Activated naive CD4-positive, alpha-beta T cell treated with anti-CD3 and anti-CD28 coated beads, Interleukin-2, amount 10 ng/mL, durations not matched to agents 7 days and 5 days (primary cell): ENCODE measurements at regions not wholly inside any gene's neighbourhood (a gene's known extent, or its start where the extent isn't known, plus 50 kb on each side); places are given as distances from the start of the nearest gene placed in this dataset.

Experiments
- CTCF ChIA-PET: fragments of 350-600 bp; sonication (Branson Sonifier 250); formaldehyde crosslinking; loops from one replicate; lab custom pipeline; 2021; ENCODE audit warnings: antibody characterized with exemption; lab: Charles Lee
- DNase-seq: peaks from one replicate; pipeline ENCODE4 v3.0.0-alpha.2; 2020
- H3K27ac Mint-ChIP-seq: one replicate; pipeline ENCODE4 v1.8.0; 2021; ENCODE audit warnings: mild to moderate bottlenecking, moderate library complexity, mixed read lengths
- H3K27me3 Mint-ChIP-seq: one replicate; pipeline ENCODE4 v1.8.0; 2021; ENCODE audit warnings: mild to moderate bottlenecking, mixed read lengths
- H3K36me3 Mint-ChIP-seq: one replicate; pipeline ENCODE4 v1.8.0; 2021; ENCODE audit warnings: mixed read lengths
- H3K4me1 Mint-ChIP-seq: one replicate; pipeline ENCODE4 v1.8.0; 2021; ENCODE audit warnings: mixed read lengths
- H3K4me3 Mint-ChIP-seq: one replicate; pipeline ENCODE4 v1.8.0; 2021; ENCODE audit warnings: mild to moderate bottlenecking, moderate library complexity, mixed read lengths
- H3K9me3 Mint-ChIP-seq: one replicate; pipeline ENCODE4 v1.8.0; 2021; ENCODE audit warnings: mixed read lengths

DNA sequence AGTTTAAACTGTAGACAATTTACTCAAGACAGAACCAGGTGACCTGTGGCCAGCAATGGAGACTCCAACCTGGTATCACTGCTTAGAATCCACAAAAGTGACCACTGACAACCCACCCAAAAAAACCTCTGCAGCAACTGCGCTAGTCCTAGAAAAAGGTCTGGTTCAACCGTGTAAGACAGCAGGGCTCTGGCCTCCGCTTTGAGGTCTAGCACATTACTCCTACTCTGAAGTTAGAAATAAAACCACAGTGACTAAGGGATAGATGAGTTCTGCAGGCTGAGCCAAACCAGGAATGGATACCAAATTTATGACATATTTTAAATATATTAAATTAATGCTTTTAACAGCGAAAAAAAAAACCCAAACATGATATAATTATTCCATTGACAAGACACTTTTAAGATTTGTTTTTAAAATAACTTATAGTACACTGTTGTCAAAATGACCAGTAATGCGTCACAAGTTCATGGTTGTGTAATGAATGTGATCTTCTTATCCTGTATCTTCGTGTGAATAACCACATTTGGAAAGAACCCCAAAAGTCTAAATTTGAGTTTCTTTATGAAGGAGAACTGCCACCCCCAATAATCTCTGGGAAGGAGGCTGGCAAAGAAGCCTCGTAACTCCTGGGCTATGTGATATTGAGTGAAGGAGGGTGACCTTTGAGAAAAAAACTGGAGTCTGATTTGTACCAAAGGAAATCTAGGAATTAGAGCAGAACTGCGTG is 101.9 kb upstream of the SLC44A1 start:
- Mint-ChIP-seq H3K4me1 (peaks cover 6% of the 10 kb centered on the region), H3K9me3 (no peaks in the 10 kb centered on the region)

GRCh38 chr9:105143136-105143430 is 101.4 kb upstream of the SLC44A1 start:
- DNase-seq: no peak
- H3K27ac Mint-ChIP-seq: no peak overlapping the region
- no peaks in the 10 kb centered on the region for H3K36me3 Mint-ChIP-seq
- H3K9me3 Mint-ChIP-seq: no peaks in the 10 kb centered on the region
- peaks cover 6% of the 10 kb centered on the region for H3K4me1 Mint-ChIP-seq
- H3K27me3 Mint-ChIP-seq: peaks cover 43% of the 10 kb centered on the region
- CTCF ChIA-PET: no interaction called here
- H3K4me3 Mint-ChIP-seq: no peak overlapping the region

More for the DNA sequence above, 101.9 kb upstream of the SLC44A1 start:
- CTCF ChIA-PET: no interaction called here
- Mint-ChIP-seq H3K36me3 (no peaks in the 10 kb centered on the region), H3K27me3 (peaks cover 43% of the 10 kb centered on the region), H3K27ac (no peak overlapping the region), H3K4me3 (no peak overlapping the region)
- DNase-seq: no peak

DNA sequence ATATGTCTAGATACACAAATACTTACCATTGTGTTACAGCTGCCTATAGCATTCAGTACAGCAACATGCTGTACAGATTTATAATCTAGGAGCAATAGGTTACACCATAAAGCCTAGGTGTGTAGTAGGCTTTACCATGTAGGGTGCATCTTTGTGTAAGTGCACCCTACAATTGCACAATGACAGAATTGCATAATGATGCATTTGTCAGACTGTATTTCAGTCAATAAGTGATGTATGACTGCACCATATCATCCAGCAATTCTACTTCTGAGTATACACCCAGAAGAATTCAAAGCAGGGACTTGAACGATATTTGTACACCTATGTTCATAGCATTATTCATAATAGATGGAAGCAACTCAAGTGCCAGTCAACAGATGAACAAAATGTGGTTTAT is 100.4 kb upstream of the SLC44A1 start:
- no peak for DNase-seq
- Mint-ChIP-seq H3K27ac (no peak overlapping the region), H3K36me3 (no peaks in the 10 kb centered on the region), H3K4me3 (no peak overlapping the region), H3K4me1 (peaks cover 6% of the 10 kb centered on the region), H3K27me3 (peaks cover 43% of the 10 kb centered on the region), H3K9me3 (no peaks in the 10 kb centered on the region)
- CTCF ChIA-PET: no interaction called here

- H3K4me3 Mint-ChIP-seq: no peak overlapping the region
- H3K27me3 Mint-ChIP-seq: peaks cover 45% of the 10 kb centered on the region
- no peaks in the 10 kb centered on the region for H3K36me3 Mint-ChIP-seq
- no peaks in the 10 kb centered on the region for H3K9me3 Mint-ChIP-seq
- H3K4me1 Mint-ChIP-seq: peaks cover 2% of the 10 kb centered on the region
- H3K27ac Mint-ChIP-seq: no peak overlapping the region
- no peak for DNase-seq
- CTCF ChIA-PET: no interaction called here
These were observed 99.6 kb upstream of the SLC44A1 start for GRCh38 chr9:105144841-105145240.

- Mint-ChIP-seq H3K9me3 (no peaks in the 10 kb centered on the region), H3K27me3 (peaks cover 34% of the 10 kb centered on the region), H3K27ac (no peak overlapping the region), H3K4me3 (no peak overlapping the region), H3K36me3 (no peaks in the 10 kb centered on the region), H3K4me1 (peaks cover 2% of the 10 kb centered on the region)
- CTCF ChIA-PET: no interaction called here
- no peak for DNase-seq
These were observed 97.8 kb upstream of the SLC44A1 start for GRCh38 chr9:105146677-105147076.

- DNase-seq: no peak
- H3K4me1 Mint-ChIP-seq: peaks cover 2% of the 10 kb centered on the region
- CTCF ChIA-PET: no interaction called here
- no peak overlapping the region for H3K4me3 Mint-ChIP-seq
- no peak overlapping the region for H3K27ac Mint-ChIP-seq
- no peaks in the 10 kb centered on the region for H3K36me3 Mint-ChIP-seq
- no peaks in the 10 kb centered on the region for H3K9me3 Mint-ChIP-seq
- H3K27me3 Mint-ChIP-seq: peaks cover 33% of the 10 kb centered on the region
These were observed 97.2 kb upstream of the SLC44A1 start for GRCh38 chr9:105147110-105147871.

GRCh38 chr9:105148328-105149006 is 96.0 kb upstream of the SLC44A1 start:
- peaks cover 2% of the 10 kb centered on the region for H3K4me1 Mint-ChIP-seq
- peaks cover 25% of the 10 kb centered on the region for H3K27me3 Mint-ChIP-seq
- no peaks in the 10 kb centered on the region for H3K36me3 Mint-ChIP-seq
- DNase-seq: no peak
- H3K27ac Mint-ChIP-seq: no peak overlapping the region
- CTCF ChIA-PET: interaction anchor here (0.7 to 0.9 kb wide), 2 partner anchors 153 to 285 kb away, joined by 3 to 4 read pairs; no protein-coding TSS in a partner anchor
- H3K9me3 Mint-ChIP-seq: no peaks in the 10 kb centered on the region
- no peak overlapping the region for H3K4me3 Mint-ChIP-seq

- no peaks in the 10 kb centered on the region for H3K36me3 Mint-ChIP-seq
- no peak overlapping the region for H3K4me3 Mint-ChIP-seq
- no peaks in the 10 kb centered on the region for H3K4me1 Mint-ChIP-seq
- H3K27me3 Mint-ChIP-seq: peaks cover 31% of the 10 kb centered on the region
- no peak for DNase-seq
- CTCF ChIA-PET: interaction anchor here (1.2 kb wide), 1 partner anchor 9 kb away, joined by 3 read pairs; no protein-coding TSS in a partner anchor
- no peaks in the 10 kb centered on the region for H3K9me3 Mint-ChIP-seq
- H3K27ac Mint-ChIP-seq: no peak overlapping the region
These were observed 93.3 kb upstream of the SLC44A1 start for GRCh38 chr9:105150991-105151685.

- CTCF ChIA-PET: interaction anchor here (1.2 kb wide), 1 partner anchor 8 kb away, joined by 3 read pairs; no protein-coding TSS in a partner anchor
- H3K4me3 Mint-ChIP-seq: no peak overlapping the region
- H3K4me1 Mint-ChIP-seq: no peaks in the 10 kb centered on the region
- H3K27ac Mint-ChIP-seq: no peak overlapping the region
- DNase-seq: no peak
- no peaks in the 10 kb centered on the region for H3K36me3 Mint-ChIP-seq
- H3K9me3 Mint-ChIP-seq: no peaks in the 10 kb centered on the region
- H3K27me3 Mint-ChIP-seq: peaks cover 30% of the 10 kb centered on the region
These were observed 92.8 kb upstream of the SLC44A1 start for GRCh38 chr9:105151686-105151995.

DNA sequence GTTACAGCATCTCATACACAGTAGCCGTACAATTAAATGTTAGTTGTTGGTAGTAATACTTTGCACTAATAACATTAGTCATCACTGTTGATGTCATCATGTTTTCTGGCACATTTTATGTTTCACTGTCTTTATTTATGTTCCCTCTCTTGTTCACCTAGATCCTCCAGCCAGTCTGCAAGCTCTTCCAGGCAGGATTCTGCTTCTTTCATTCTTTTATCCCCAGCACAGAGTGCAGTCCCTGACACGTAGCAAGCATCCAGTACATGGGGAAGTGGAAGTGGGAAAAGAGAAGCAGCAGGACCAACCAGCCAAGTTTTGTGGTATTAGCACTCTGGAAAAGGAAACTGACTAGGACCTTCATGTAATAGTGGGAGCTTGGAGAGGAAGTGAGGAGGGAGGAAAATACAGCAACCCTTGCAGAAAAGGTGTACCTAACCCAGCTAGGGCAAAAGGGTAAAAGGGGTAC is 89.7 kb upstream of the SLC44A1 start:
- peaks cover 25% of the 10 kb centered on the region for H3K27me3 Mint-ChIP-seq
- no peaks in the 10 kb centered on the region for H3K36me3 Mint-ChIP-seq
- CTCF ChIA-PET: interaction anchor here (0.7 to 8.4 kb wide), 3 partner anchors 9 to 293 kb away, joined by 3 to 82 read pairs (median 3); no protein-coding TSS in a partner anchor
- H3K4me3 Mint-ChIP-seq: no peak overlapping the region
- no peak for DNase-seq
- peaks cover 2% of the 10 kb centered on the region for H3K4me1 Mint-ChIP-seq
- H3K27ac Mint-ChIP-seq: no peak overlapping the region
- H3K9me3 Mint-ChIP-seq: no peaks in the 10 kb centered on the region

DNA sequence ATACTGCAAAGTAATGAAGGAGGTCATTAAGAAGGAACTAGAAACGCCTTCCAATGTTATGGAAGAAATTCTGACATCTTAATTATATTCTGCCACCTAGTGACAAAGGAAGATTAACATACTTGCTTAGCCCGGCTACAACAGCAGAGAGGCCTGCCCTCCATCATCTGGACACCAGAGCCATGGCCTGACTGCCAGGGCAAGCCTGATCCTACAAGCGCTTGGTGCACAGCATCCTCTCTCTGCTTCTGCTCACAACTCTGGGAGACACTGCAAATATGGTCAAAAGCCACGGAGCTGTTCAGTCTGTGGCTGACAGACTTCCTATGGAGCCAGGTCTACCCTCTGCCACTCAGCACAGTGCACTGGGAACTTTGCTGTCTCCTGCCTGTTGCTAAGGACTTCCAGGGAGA is 87.3 kb upstream of the SLC44A1 start:
- CTCF ChIA-PET: interaction anchor here (0.6 to 8.4 kb wide), 6 partner anchors 230 to 397 kb away, joined by 3 to 82 read pairs (median 3); partner anchors contain the start of gene ABCA1
- Mint-ChIP-seq H3K27ac (no peak overlapping the region), H3K27me3 (peaks cover 25% of the 10 kb centered on the region), H3K36me3 (no peaks in the 10 kb centered on the region), H3K4me3 (no peak overlapping the region), H3K4me1 (peaks cover 2% of the 10 kb centered on the region), H3K9me3 (no peaks in the 10 kb centered on the region)
- DNase-seq: peak; percentile 27

DNA sequence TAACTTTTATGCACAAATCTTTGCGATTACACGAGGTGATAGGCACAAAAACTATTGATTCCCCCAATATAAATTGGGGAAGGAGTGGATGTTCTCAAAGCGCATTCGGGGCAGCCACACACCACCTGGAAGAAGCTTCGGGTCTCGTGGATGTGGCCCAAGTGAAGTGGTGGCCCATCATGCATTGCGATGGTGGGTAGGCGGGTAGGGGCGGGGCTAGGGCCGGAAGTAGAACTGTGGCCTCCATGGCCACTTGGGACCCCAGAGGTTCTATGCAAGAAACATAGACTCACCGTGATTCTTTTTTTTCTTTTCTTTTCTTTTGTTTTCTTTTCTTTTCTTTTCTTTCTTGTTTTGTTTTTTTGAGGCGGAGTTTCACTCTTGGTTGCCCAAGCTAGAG is 86.4 kb upstream of the SLC44A1 start:
- Mint-ChIP-seq H3K36me3 (no peaks in the 10 kb centered on the region), H3K9me3 (no peaks in the 10 kb centered on the region), H3K4me1 (peaks cover 2% of the 10 kb centered on the region), H3K4me3 (no peak overlapping the region), H3K27me3 (peaks cover 25% of the 10 kb centered on the region), H3K27ac (no peak overlapping the region)
- DNase-seq: no peak
- CTCF ChIA-PET: interaction anchor here (0.9 to 8.4 kb wide), 6 partner anchors 143 to 378 kb away, joined by 3 to 82 read pairs (median 4); partner anchors contain the start of gene ABCA1

- CTCF ChIA-PET: interaction anchor here (0.6 to 8.4 kb wide), 9 partner anchors 30 to 379 kb away, joined by 3 to 82 read pairs (median 4); partner anchors contain the start of gene ABCA1
- H3K4me3 Mint-ChIP-seq: no peak overlapping the region
- H3K4me1 Mint-ChIP-seq: peaks cover 2% of the 10 kb centered on the region
- H3K9me3 Mint-ChIP-seq: no peaks in the 10 kb centered on the region
- H3K27me3 Mint-ChIP-seq: peaks cover 25% of the 10 kb centered on the region
- no peaks in the 10 kb centered on the region for H3K36me3 Mint-ChIP-seq
- H3K27ac Mint-ChIP-seq: no peak overlapping the region
- DNase-seq: no peak
These were observed 85.6 kb upstream of the SLC44A1 start for GRCh38 chr9:105158898-105159297.
